ENCODE measurements at regions not wholly inside any gene's neighbourhood (a gene's known extent, or its start where the extent isn't known, plus 50 kb on each side); places are given as distances from the start of the nearest gene placed in this dataset.

DNA sequence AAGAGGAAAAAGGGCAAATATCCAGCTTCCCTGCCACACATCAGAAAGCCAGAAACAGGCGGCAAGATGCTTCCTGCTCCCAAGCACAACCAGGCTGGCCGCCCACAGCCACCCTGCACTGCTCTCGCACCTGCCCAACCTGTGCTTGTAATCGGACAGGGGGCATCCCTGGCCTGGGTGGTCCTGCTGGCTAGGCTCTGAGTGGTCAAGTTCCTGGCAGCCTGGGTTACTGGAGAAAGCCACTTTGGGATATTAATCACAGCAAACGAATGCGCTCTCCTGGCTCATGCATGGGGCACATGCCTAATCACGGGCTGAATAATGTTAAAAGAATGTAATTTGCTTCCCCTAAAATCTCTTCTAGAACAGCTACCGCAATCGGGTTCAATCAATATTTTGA, 442.4 kb downstream of the MCTP2 start:
- DNase-seq (ENCODE audit: low read depth), result peak; percentile 2
- H3K4me3 ChIP-seq (ENCODE audit: low read length), result peak overlapping the region; percentile 39; the same call in 1 of the 2 replicates
- TF ChIP-seq, protein P1, sequence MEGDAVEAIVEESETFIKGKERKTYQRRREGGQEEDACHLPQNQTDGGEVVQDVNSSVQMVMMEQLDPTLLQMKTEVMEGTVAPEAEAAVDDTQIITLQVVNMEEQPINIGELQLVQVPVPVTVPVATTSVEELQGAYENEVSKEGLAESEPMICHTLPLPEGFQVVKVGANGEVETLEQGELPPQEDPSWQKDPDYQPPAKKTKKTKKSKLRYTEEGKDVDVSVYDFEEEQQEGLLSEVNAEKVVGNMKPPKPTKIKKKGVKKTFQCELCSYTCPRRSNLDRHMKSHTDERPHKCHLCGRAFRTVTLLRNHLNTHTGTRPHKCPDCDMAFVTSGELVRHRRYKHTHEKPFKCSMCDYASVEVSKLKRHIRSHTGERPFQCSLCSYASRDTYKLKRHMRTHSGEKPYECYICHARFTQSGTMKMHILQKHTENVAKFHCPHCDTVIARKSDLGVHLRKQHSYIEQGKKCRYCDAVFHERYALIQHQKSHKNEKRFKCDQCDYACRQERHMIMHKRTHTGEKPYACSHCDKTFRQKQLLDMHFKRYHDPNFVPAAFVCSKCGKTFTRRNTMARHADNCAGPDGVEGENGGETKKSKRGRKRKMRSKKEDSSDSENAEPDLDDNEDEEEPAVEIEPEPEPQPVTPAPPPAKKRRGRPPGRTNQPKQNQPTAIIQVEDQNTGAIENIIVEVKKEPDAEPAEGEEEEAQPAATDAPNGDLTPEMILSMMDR (conservative IDR thresholded peaks at IDR 0.05; ENCODE audit: low read length), result no peak

- peak; percentile 8 for DNase-seq (ENCODE audit: low read depth)
- TF ChIP-seq, protein P1 (conservative IDR thresholded peaks at IDR 0.05; ENCODE audit: low read length), result no peak
Measured at GRCh38 chr15:94674296-94674695, 442.9 kb downstream of the MCTP2 start.

DNA sequence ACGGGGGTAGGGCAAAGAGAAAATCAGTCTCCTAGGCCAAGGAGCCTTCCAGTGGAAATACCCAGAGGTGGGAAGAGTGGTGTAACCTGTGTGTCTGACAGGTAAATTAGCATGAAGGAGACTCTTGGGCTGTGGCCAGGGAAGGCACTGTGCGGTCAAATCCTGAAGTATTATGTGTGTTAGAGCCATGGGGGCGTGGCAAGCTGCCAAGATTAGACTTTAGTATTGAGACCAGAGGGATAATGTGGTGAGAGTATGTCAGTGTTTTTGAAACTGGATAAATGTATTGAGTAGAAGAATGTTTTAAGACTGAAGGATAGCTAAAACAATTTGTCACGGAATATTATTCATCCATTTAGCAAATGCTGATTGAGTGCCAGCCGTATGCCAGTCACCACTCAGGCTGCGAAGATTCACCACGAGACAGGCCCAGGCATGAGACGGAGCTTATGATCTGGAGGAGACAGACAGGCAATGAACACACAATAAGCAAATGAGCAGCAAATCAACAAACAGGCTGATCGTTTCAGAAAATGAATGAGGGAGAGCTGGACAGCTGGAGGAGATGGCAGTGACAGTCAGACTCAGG, 445.9 kb downstream of the MCTP2 start:
- no peak overlapping the region for H3K4me3 ChIP-seq (ENCODE audit: low read length)
- TF ChIP-seq, protein P1 (conservative IDR thresholded peaks at IDR 0.05; ENCODE audit: low read length), result no peak
- no peak for DNase-seq (ENCODE audit: low read depth)

More at GRCh38 chr15:94674296-94674695, 442.9 kb downstream of the MCTP2 start:
- H3K4me3 ChIP-seq (ENCODE audit: low read length), result peak overlapping the region; percentile 39

DNA sequence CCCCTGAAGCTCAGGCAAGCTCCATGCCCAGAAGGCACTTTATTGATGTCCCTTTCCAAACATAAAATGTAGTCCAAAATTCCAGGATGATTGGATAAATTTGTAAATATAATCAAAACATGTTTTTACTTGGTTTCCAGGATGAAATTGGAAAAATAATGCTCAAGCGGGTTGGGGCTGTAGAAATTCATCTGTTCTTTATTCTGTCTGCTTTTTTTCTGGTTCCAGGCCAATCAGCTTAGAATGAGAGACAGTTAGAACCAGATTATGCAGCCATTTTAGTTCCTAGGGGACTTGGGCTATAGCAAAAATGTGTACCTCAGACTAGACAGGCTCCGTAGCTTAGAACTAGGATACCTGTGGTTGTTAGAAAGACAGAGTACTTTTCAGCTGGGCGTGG, 450.8 kb downstream of the MCTP2 start:
- TF ChIP-seq, protein P1 (conservative IDR thresholded peaks at IDR 0.05; ENCODE audit: low read length), result no peak
- DNase-seq (ENCODE audit: low read depth), result no peak
- no peak overlapping the region for H3K4me3 ChIP-seq (ENCODE audit: low read length)

DNA sequence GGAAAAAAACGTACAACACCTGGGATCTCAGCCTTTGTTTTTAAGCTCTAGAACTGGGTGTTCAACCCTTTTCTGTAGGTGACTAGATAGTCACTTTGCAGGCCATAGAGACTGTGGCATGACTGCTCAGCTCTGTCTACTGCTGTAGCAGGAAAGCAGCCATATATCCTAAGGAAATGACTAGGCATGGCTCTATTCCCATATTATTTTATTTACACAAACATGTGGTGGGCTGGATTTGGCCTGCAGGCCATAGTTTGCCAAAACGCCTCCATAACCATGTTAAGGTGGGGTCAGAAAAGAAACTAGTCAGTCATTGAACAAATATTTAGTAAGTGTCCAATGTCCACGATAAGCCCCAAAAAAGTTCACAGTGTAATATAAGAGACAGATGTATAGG, 452.5 kb downstream of the MCTP2 start:
- DNase-seq (ENCODE audit: low read depth), result no peak
- TF ChIP-seq, protein P1 (conservative IDR thresholded peaks at IDR 0.05; ENCODE audit: low read length), result no peak
- H3K4me3 ChIP-seq (ENCODE audit: low read length), result no peak overlapping the region

- no peak for DNase-seq (ENCODE audit: low read depth)
- H3K4me3 ChIP-seq (ENCODE audit: low read length), result no peak overlapping the region
- TF ChIP-seq, protein P1 (conservative IDR thresholded peaks at IDR 0.05; ENCODE audit: low read length), result no peak
Measured at GRCh38 chr15:94691169-94691568, 459.8 kb downstream of the MCTP2 start.

- TF ChIP-seq, protein P1 (conservative IDR thresholded peaks at IDR 0.05; ENCODE audit: low read length), result no peak
- H3K4me3 ChIP-seq (ENCODE audit: low read length), result no peak overlapping the region
Measured at GRCh38 chr15:94692710-94693109, 461.3 kb downstream of the MCTP2 start.

More at GRCh38 chr15:94692710-94693109, 461.3 kb downstream of the MCTP2 start:
- DNase-seq (ENCODE audit: low read depth), result no peak

All from AG10803 (cell line).